ENCODE measurements at regions not wholly inside any gene's neighbourhood (a gene's known extent, or its start where the extent isn't known, plus 50 kb on each side); places are given as distances from the start of the nearest gene placed in this dataset.

- TF ChIP-seq CTCF (IDR thresholded peaks at IDR 0.05; ENCODE audit: low read depth, low read length, poor library complexity, severe bottlenecking) (no peak), EZH2phosphoT487 (IDR thresholded peaks at IDR 0.05; ENCODE audit: borderline replicate concordance, low read length) (no peak)
Measured at GRCh38 chr7:3244241-3244814, 56.7 kb upstream of the SDK1 start.
